Upper lobe of left lung (tissue), 4 donors: ENCODE measurements at regions not wholly inside any gene's neighbourhood (a gene's known extent, or its start where the extent isn't known, plus 50 kb on each side); places are given as distances from the start of the nearest gene placed in this dataset.

Source experiments
- CTCF ChIP-seq, 6 experiments: fragments of 450-650 bp in 4 of 6; fragments of 200-600 bp in 2 of 6; sonication (generic) in 2 of 6; IDR thresholded peaks; one replicate each; pipeline ENCODE4 v1.5.1; 2016 to 2019; ENCODE audit warnings: antibody characterized with exemption in 6 of 6
- POLR2A ChIP-seq, 4 donors: fragments of 450-650 bp; IDR thresholded peaks; one replicate each; pipeline ENCODE4 v1.5.1; 2016 to 2017; ENCODE audit warnings: antibody characterized with exemption in 4 of 4, mild to moderate bottlenecking in 2 of 4
- POLR2AphosphoS5 ChIP-seq, 2 donors: sonication (generic); formaldehyde crosslinking; IDR thresholded peaks; one replicate each; pipeline ENCODE4 v1.5.1; 2017; ENCODE audit warnings: antibody characterized with exemption in 2 of 2

- TF ChIP-seq POLR2AphosphoS5 (IDR thresholded peaks at IDR 0.05) (no peak), CTCF (IDR thresholded peaks at IDR 0.05) (no peak), POLR2A (IDR thresholded peaks at IDR 0.05) (no peak)
Observed at GRCh38 chr6:98239057-98239456, 595.3 kb upstream of the POU3F2 start.
